Muscle layer of colon (tissue), 2 donors: ENCODE measurements at regions not wholly inside any gene's neighbourhood (a gene's known extent, or its start where the extent isn't known, plus 50 kb on each side); places are given as distances from the start of the nearest gene placed in this dataset.

Experiments used
- H3K27ac ChIP-seq: one replicate; pipeline ENCODE4 v1.7.0; 2013; ENCODE audit warnings: low read depth, mild to moderate bottlenecking, low read length, moderate library complexity
- H3K27me3 ChIP-seq, 2 donors: one replicate each; pipeline ENCODE4 v1.7.0; 2013; ENCODE audit warnings: low read length in 2 of 2, mild to moderate bottlenecking in 2 of 2; ENCODE audit not compliant: insufficient read depth in 2 of 2, control insufficient read depth in 1 of 2
- H3K36me3 ChIP-seq: one replicate; pipeline ENCODE4 v1.7.0; 2013; ENCODE audit warnings: mild to moderate bottlenecking, low read length; ENCODE audit not compliant: insufficient read depth
- H3K4me1 ChIP-seq: one replicate; pipeline ENCODE4 v1.7.0; 2013; ENCODE audit warnings: mild to moderate bottlenecking, low read length; ENCODE audit not compliant: insufficient read depth
- H3K4me3 ChIP-seq, 2 donors: one replicate each; pipeline ENCODE4 v1.7.0; 2013; ENCODE audit warnings: low read length in 2 of 2, low read depth in 1 of 2, mild to moderate bottlenecking in 1 of 2, moderate library complexity in 1 of 2
- H3K9ac ChIP-seq: one replicate; pipeline ENCODE4 v1.7.0; 2013; ENCODE audit warnings: low read length
- H3K9me3 ChIP-seq: one replicate; pipeline ENCODE4 v1.7.0; 2013; ENCODE audit warnings: mild to moderate bottlenecking, low read length
- donor health status: abdominal sarcoma.
- donor health status: Adenocarcinoma of cecum.

DNA sequence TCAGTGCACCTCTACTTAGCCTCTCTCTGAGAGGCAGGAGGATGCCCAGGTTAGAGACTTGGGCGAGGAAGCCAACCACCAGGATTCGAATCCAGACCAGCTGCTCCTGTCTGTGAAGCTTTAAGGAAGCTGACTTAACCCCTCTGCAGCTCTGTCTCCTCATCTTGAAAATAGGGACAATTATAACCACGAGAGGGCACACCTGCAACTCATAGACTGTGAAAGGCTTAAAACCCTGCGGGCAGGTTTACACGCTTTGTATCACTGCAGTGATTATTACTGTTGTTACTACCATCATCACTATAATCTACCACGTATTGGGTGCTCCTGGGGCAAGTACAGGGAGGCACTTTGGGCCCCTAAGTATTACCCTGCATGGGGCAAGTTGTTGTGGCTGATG, 379.8 kb downstream of the VRK1 start:
- H3K27me3 ChIP-seq = no peaks in the 10 kb centered on the region
- H3K36me3 ChIP-seq = no peaks in the 10 kb centered on the region
- no peak overlapping the region for H3K9ac ChIP-seq
- H3K4me1 ChIP-seq = no peaks in the 10 kb centered on the region
- no peaks in the 10 kb centered on the region for H3K9me3 ChIP-seq
- no peak overlapping the region for H3K27ac ChIP-seq
- no peak overlapping the region for H3K4me3 ChIP-seq

DNA sequence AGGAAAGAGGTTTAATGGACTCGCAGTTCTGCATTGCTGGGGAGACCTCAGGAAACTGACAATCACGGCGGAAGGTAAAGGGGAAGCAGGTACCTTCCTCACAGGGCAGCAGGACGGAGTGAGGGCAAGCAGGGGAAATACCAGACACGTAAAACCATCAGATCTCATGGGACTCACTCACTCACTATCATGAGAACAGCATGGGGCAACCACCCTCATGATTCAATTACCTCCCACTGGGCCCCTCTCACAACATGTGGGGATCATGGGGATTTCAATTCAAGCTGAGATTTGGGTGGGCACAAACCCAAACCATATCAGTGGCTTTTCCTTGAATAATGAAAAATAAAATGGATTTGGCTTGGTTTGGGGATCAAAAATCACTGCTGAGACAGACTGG, 380.5 kb downstream of the VRK1 start:
- Histone ChIP-seq H3K27me3 (no peaks in the 10 kb centered on the region), H3K36me3 (no peaks in the 10 kb centered on the region), H3K9ac (no peak overlapping the region), H3K27ac (no peak overlapping the region), H3K9me3 (no peaks in the 10 kb centered on the region), H3K4me3 (no peak overlapping the region), H3K4me1 (no peaks in the 10 kb centered on the region)

DNA sequence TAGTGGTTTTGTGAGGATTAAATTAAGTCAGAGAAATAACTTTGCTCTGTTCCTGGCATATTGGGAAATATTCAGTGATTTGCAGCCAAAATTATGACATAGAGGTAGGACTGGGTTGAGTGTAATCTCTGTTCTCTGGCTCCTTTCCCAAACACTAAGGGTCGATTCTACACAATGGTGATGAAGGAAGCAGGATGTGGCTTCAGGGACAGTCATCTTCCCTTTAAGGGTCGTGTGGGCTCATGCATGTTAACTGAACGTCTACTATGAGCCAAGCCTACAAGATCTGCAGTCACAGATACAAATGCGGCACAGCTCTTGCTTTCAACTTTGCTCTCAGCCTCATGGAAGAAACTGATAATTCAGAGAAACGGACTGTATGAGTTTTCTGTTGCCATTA, 381.6 kb downstream of the VRK1 start:
- Histone ChIP-seq H3K4me1 (no peaks in the 10 kb centered on the region), H3K27ac (no peak overlapping the region), H3K9ac (no peak overlapping the region), H3K27me3 (no peaks in the 10 kb centered on the region), H3K36me3 (no peaks in the 10 kb centered on the region), H3K4me3 (no peak overlapping the region), H3K9me3 (no peaks in the 10 kb centered on the region)

DNA sequence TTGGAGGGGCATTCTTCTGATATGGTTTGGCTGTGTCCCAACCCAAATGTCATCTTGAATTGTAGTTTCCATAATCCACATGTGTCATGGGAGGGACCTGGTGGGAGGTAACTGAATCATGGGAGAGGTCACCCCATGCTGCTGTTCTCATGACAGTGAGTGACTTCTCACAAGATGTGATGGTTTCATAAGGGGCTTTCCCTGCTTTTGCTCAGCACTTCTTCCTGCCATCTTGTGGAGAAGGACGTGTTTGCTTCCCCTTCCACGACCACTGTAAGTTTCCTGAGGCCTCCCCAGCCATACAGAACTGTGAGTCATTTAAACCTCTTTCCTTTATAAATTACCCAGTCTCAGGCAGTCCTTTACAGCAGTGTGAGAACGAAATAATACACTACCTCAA, 382.4 kb downstream of the VRK1 start:
- Histone ChIP-seq H3K27me3 (no peaks in the 10 kb centered on the region), H3K9me3 (no peaks in the 10 kb centered on the region), H3K4me1 (no peaks in the 10 kb centered on the region), H3K36me3 (no peaks in the 10 kb centered on the region), H3K27ac (no peak overlapping the region), H3K4me3 (no peak overlapping the region), H3K9ac (no peak overlapping the region)

DNA sequence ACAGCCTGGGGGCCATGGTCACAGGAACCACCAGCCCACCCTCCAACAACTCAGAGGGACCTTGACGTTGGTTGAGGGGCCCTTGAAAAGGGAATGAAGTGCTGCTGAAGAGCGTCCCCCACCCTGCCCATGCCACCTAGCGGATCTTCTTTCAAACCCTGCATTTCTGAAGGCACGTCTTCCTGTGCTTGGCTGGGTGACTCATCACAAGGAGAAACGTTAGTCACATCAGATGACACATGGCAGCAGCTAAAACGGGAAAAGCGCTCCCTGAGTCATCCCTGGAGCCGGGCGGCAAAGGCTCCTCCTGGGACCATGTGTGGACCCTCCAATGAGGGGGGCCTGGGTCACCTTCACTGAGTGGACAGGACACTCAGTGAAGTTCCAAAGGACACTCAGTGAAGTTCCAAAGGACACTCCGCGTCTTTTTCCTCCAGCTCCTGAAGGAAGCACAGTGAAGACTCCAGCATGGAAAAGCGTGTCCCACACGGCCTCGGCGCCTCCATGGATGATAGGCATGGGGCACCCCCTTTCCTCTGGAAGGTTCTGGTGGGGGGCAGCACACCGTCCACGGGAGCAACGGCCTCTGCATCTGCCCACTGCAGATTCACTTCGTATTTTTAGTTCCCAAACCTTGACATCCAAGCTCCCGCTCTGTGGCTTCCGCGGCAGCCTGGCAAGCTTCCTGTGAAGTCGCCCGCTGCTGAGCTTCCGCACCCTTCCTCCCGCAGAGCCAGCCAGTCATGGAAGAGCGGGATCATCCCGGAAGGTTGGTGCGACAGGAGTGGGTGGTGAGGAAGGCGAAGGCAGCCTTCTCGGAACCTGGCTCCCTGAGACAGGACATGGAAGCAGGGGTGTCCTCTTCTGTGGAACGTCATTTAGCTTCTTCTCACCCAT, 383.4 kb downstream of the VRK1 start:
- H3K27ac ChIP-seq = no peak overlapping the region
- no peaks in the 10 kb centered on the region for H3K4me1 ChIP-seq
- no peak overlapping the region for H3K9ac ChIP-seq
- no peaks in the 10 kb centered on the region for H3K36me3 ChIP-seq
- no peak overlapping the region for H3K4me3 ChIP-seq
- no peaks in the 10 kb centered on the region for H3K9me3 ChIP-seq
- peaks cover 0 to 7% of the 10 kb centered on the region in 2 donors for H3K27me3 ChIP-seq

DNA sequence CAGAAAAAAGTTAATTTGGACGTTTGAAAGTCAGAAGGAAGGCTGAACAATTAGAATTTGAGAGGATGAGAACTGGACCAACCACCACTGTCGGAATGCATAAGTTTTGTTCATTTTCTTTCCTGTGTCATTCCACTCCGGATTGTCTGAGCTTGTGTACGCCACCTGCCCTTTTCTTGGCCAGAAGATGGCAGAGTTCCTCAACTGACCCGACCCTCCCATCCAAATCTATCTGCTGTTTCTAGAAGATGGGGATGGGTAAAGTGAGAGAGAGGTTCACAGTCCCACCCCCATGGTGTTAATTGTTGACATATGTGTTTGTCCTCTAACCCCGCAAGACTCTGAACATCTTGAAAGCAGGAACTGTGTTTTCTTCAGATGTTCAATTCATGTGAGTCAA, 388.0 kb downstream of the VRK1 start:
- H3K9me3 ChIP-seq = no peaks in the 10 kb centered on the region
- no peak overlapping the region for H3K27ac ChIP-seq
- no peaks in the 10 kb centered on the region for H3K4me1 ChIP-seq
- peaks cover 0 to 7% of the 10 kb centered on the region in 2 donors for H3K27me3 ChIP-seq
- no peaks in the 10 kb centered on the region for H3K36me3 ChIP-seq
- H3K9ac ChIP-seq = no peak overlapping the region
- no peak overlapping the region for H3K4me3 ChIP-seq

DNA sequence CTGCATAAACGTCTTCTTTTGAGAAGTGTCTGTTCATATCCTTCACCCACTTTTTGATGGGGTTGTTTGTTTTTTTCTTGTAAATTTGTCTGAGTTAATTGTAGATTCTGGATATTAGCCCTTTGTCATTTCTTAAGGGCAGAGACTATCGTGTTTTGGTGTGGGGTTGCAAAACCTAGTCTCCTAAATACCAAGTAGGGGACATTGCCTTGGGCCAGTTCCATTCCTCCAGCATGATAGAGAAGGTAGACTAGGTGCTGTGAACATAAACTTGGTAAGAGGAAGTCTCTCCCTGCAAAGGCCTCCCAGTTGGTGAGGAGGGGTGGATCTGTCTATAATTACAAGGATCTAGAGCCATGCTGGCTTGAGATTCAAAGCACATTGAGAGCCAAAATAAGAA, 390.7 kb downstream of the VRK1 start:
- Histone ChIP-seq H3K4me3 (no peak overlapping the region), H3K36me3 (no peaks in the 10 kb centered on the region), H3K9ac (no peak overlapping the region), H3K27me3 (peaks cover 0 to 7% of the 10 kb centered on the region in 2 donors), H3K9me3 (no peaks in the 10 kb centered on the region), H3K27ac (no peak overlapping the region), H3K4me1 (no peaks in the 10 kb centered on the region)

DNA sequence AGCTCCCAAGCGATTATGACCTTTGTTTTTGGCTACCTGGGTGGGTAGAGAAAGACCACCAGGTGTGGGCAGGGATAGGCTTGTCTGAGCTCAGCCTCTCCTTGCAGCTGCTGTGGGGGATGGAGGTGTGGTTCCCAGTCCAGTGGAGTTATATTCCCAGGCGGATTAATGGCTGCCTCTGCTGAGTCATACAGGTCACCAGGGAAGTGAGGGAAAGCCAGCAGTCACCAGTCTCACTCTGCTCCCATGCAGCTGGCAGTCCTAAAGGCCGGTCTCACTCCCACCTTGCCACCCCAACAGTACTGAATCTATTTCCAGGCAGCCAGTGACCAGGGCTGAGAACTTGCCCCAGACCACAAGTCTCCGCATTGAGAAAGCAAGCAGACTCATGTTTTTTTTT, 399.2 kb downstream of the VRK1 start:
- Histone ChIP-seq H3K9ac (no peak overlapping the region), H3K27me3 (no peaks in the 10 kb centered on the region), H3K9me3 (no peaks in the 10 kb centered on the region), H3K4me1 (no peaks in the 10 kb centered on the region), H3K27ac (no peak overlapping the region), H3K4me3 (no peak overlapping the region), H3K36me3 (no peaks in the 10 kb centered on the region)

DNA sequence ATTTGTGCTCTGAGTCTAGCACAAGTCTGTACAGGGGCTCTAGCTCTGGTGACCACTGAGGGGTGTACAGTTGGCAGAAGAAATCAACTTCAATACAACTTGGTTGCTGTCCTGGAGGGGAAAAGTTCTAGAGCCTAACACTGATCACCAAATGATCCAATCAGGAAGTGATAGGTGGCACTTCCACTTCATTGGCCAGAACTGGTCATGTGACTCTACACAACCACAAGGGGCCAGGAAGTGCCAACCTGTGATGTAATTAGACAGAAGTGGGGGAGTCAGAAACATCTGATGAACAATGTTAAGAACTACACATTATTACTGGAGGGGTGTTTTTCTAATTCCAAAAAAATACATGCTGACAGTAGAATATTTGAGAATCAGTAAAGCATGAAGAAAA, 401.6 kb downstream of the VRK1 start:
- H3K27me3 ChIP-seq = no peaks in the 10 kb centered on the region
- H3K27ac ChIP-seq = no peak overlapping the region
- H3K36me3 ChIP-seq = no peaks in the 10 kb centered on the region
- no peak overlapping the region for H3K9ac ChIP-seq
- H3K9me3 ChIP-seq = no peaks in the 10 kb centered on the region
- H3K4me1 ChIP-seq = no peaks in the 10 kb centered on the region
- no peak overlapping the region for H3K4me3 ChIP-seq

DNA sequence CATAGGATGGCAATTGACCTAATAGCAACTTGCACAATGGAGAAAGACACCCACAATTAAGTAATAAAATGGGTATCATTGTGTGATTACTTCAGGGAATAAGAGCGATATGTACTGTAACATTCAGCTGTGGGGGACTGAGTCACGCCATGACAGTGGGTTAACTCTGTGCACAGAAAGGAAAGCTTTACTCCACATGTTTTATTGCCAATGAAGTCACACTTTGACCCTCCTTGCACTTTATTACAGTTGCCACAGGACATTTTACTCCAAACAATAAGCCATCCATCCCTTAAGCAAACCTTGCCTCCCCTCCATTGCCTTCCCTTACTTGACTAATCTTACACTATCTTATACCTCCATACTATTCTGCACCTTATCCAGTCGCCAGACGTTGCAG, 403.1 kb downstream of the VRK1 start:
- Histone ChIP-seq H3K27ac (no peak overlapping the region), H3K4me3 (no peak overlapping the region), H3K36me3 (no peaks in the 10 kb centered on the region), H3K4me1 (no peaks in the 10 kb centered on the region), H3K9me3 (no peaks in the 10 kb centered on the region), H3K9ac (no peak overlapping the region), H3K27me3 (no peaks in the 10 kb centered on the region)

DNA sequence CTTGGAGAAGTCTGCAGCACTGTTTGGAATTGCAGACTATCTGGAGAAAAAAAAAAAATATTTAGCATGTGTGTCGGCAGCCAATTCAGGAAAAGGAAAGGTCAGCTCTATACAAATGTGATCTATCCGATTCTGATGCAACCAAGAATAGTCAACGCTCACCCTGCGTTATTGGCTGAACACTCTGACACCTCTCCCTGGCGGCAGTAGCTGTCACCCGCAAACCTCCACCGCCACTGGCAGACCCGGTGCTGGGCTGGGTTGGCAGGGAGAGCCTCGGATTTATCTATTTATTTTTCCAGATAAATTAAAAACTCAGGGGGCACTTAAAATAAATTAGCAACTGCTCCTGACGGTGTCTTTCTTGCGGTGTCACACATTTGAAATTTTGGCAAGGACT, 409.7 kb downstream of the VRK1 start:
- Histone ChIP-seq H3K36me3 (no peaks in the 10 kb centered on the region), H3K27me3 (no peaks in the 10 kb centered on the region), H3K9me3 (no peaks in the 10 kb centered on the region), H3K4me1 (no peaks in the 10 kb centered on the region), H3K9ac (no peak overlapping the region), H3K4me3 (no peak overlapping the region), H3K27ac (no peak overlapping the region)

DNA sequence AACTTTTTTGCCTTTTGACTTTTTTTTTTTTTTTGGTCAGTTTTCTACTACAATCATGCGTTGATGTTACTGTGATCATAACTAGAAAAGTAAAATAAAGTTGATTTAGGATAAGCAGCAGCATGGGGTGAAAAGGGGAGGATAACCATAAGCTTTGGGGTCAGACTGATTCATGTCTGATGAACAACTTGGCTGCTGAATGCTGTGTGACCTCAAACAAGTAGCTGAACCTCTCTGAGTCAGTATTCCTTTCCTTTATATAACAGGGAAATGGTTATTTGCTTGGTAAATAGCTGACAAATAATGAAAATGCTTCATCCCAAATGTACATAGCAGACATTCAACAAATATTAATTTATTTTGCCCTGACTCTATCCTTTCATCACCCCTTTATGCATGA, 413.0 kb downstream of the VRK1 start:
- Histone ChIP-seq H3K4me3 (no peak overlapping the region), H3K27me3 (no peaks in the 10 kb centered on the region), H3K9me3 (no peaks in the 10 kb centered on the region), H3K4me1 (no peaks in the 10 kb centered on the region), H3K27ac (no peak overlapping the region), H3K36me3 (no peaks in the 10 kb centered on the region), H3K9ac (no peak overlapping the region)
